ENCODE measurements at regions not wholly inside any gene's neighbourhood (a gene's known extent, or its start where the extent isn't known, plus 50 kb on each side); places are given as distances from the start of the nearest gene placed in this dataset.
"Not testable (repeated sequence)": the region's sequence is repeated elsewhere in the genome, so short reads cannot be mapped to it uniquely, and the experiment has no call there.

- H3K9me3 ChIP-seq (ENCODE audit: low read depth) = no peaks in the 10 kb centered on the region
Measured at GRCh38 chr9:99491408-99492158, 269.5 kb downstream of the SEC61B start.

GRCh38 chr9:99497641-99498040 is 275.6 kb downstream of the SEC61B start:
- no peaks in the 10 kb centered on the region for H3K4me1 ChIP-seq (ENCODE audit: low read depth)
- no peak for DNase-seq (ENCODE audit: low read depth in 1 of 2, low spot score in 1 of 2)
- H3K36me3 ChIP-seq = no peaks in the 10 kb centered on the region
- H3K9me3 ChIP-seq (ENCODE audit: low read depth) = no peaks in the 10 kb centered on the region
- H3K27ac ChIP-seq = no peak overlapping the region
- no peaks in the 10 kb centered on the region for H3K27me3 ChIP-seq
- no peak for TF ChIP-seq CTCF (IDR thresholded peaks at IDR 0.05; ENCODE audit: low read depth, low read length)
- no peak overlapping the region for H3K4me3 ChIP-seq

More at GRCh38 chr9:99491408-99492158, 269.5 kb downstream of the SEC61B start:
- H3K27ac ChIP-seq = no peak overlapping the region
- peak in 1 of 2 donors; percentile 12 for DNase-seq (ENCODE audit: low read depth in 1 of 2, low spot score in 1 of 2)
- no peak overlapping the region for H3K4me3 ChIP-seq
- H3K4me1 ChIP-seq (ENCODE audit: low read depth) = no peaks in the 10 kb centered on the region
- no peaks in the 10 kb centered on the region for H3K27me3 ChIP-seq
- no peaks in the 10 kb centered on the region for H3K36me3 ChIP-seq
- no peak for TF ChIP-seq CTCF (IDR thresholded peaks at IDR 0.05; ENCODE audit: low read depth, low read length)

GRCh38 chr9:99498979-99499378 is 276.9 kb downstream of the SEC61B start:
- H3K9me3 ChIP-seq (ENCODE audit: low read depth); H3K27me3 ChIP-seq; H3K4me1 ChIP-seq (ENCODE audit: low read depth); H3K4me3 ChIP-seq; H3K27ac ChIP-seq; H3K36me3 ChIP-seq; DNase-seq (ENCODE audit: low read depth in 1 of 2, low spot score in 1 of 2): not testable (repeated sequence)

- no peaks in the 10 kb centered on the region for H3K9me3 ChIP-seq (ENCODE audit: low read depth)
- no peaks in the 10 kb centered on the region for H3K27me3 ChIP-seq
- no peak overlapping the region for H3K4me3 ChIP-seq
- DNase-seq (ENCODE audit: low read depth in 1 of 2, low spot score in 1 of 2) = no peak
- H3K36me3 ChIP-seq = no peaks in the 10 kb centered on the region
- TF ChIP-seq CTCF (IDR thresholded peaks at IDR 0.05; ENCODE audit: low read depth, low read length) = no peak
- H3K27ac ChIP-seq = no peak overlapping the region
- no peaks in the 10 kb centered on the region for H3K4me1 ChIP-seq (ENCODE audit: low read depth)
Measured at GRCh38 chr9:99505936-99506335, 283.9 kb downstream of the SEC61B start.

GRCh38 chr9:99506747-99507348 is 284.8 kb downstream of the SEC61B start:
- TF ChIP-seq CTCF (IDR thresholded peaks at IDR 0.05; ENCODE audit: low read depth, low read length) = no peak
- no peaks in the 10 kb centered on the region for H3K27me3 ChIP-seq
- no peak for DNase-seq (ENCODE audit: low read depth in 1 of 2, low spot score in 1 of 2)
- H3K9me3 ChIP-seq (ENCODE audit: low read depth) = no peaks in the 10 kb centered on the region
- H3K4me3 ChIP-seq = no peak overlapping the region
- H3K27ac ChIP-seq = no peak overlapping the region
- H3K36me3 ChIP-seq = no peaks in the 10 kb centered on the region
- no peaks in the 10 kb centered on the region for H3K4me1 ChIP-seq (ENCODE audit: low read depth)

- no peak for TF ChIP-seq CTCF (IDR thresholded peaks at IDR 0.05; ENCODE audit: low read depth, low read length)
- DNase-seq (ENCODE audit: low read depth in 1 of 2, low spot score in 1 of 2) = no peak
- Histone ChIP-seq H3K4me3 (no peak overlapping the region), H3K27ac (no peak overlapping the region), H3K27me3 (no peaks in the 10 kb centered on the region), H3K36me3 (no peaks in the 10 kb centered on the region), H3K4me1 (ENCODE audit: low read depth) (no peaks in the 10 kb centered on the region), H3K9me3 (ENCODE audit: low read depth) (no peaks in the 10 kb centered on the region)
Measured at GRCh38 chr9:99509065-99509745, 287.1 kb downstream of the SEC61B start.
